ENCODE measurements at regions not wholly inside any gene's neighbourhood (a gene's known extent, or its start where the extent isn't known, plus 50 kb on each side); places are given as distances from the start of the nearest gene placed in this dataset.
A peak's percentile ranks its signal among the peaks of the same experiment; 100 is the strongest.

GRCh38 chr2:176753752-176754474 lies 458.7 kb upstream of the HNRNPA3 start:
- ATAC-seq: peak; percentile 81
- intact Hi-C loops (cut with micrococcal nuclease): no loop called here
- peak; percentile 35 for DNase-seq

DNA sequence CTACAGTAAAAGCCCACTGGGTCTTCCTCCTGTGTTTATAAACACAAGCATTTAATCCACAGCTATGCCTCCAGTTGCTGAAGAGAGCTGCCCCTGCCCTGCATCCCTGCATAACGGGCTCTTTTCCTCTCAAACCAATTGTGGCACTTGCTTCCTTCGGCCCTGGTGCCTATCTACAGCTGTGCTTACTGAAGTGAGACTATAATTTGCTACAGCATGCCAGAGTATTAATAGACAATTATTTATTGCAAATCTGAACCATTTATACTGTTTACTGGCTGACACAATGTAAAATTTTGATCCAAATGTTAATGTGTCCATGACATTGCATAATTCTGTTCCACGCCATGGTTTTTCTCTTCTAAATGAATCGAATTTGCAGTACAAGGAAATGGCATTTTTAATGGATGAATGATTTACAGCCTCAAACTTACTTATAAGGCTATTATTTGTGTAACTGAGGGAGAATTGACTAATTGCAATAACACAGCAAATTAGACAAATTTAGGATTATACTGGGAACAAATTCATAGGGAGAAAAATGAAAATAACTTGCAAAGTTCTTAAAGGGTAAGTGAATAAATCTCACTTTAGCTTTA lies 457.0 kb upstream of the HNRNPA3 start:
- DNase-seq (no peak), ATAC-seq (no peak)
- intact Hi-C loops (cut with micrococcal nuclease): no loop called here

DNA sequence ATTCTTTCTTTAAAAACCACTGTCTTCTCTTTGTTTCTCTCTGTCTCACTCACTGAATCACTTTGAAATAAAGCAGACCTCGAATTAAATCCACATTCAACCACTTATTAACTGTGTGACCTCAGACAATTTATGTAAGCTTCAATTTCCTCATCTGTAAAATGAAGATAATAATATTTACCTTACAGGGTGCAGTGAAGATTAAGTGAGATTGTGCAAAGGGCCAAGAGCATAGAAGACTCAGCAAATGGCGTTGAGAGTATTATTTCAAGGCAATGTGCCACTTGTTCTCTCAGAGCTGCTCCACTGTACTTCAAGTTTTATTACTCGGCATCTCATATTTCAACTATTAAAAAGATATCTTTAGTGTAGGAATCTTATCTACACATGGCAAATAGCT lies 454.2 kb upstream of the HNRNPA3 start:
- no peak for DNase-seq
- intact Hi-C loops (cut with micrococcal nuclease): no loop called here
- ATAC-seq: no peak

- ATAC-seq (no peak), DNase-seq (no peak)
- intact Hi-C loops (cut with micrococcal nuclease): no loop called here
Observed at GRCh38 chr2:176760439-176760838, 452.2 kb upstream of the HNRNPA3 start.

GRCh38 chr2:176763130-176763529 lies 449.5 kb upstream of the HNRNPA3 start:
- no peak for DNase-seq
- ATAC-seq: no peak
- intact Hi-C loops (cut with micrococcal nuclease): no loop called here

DNA sequence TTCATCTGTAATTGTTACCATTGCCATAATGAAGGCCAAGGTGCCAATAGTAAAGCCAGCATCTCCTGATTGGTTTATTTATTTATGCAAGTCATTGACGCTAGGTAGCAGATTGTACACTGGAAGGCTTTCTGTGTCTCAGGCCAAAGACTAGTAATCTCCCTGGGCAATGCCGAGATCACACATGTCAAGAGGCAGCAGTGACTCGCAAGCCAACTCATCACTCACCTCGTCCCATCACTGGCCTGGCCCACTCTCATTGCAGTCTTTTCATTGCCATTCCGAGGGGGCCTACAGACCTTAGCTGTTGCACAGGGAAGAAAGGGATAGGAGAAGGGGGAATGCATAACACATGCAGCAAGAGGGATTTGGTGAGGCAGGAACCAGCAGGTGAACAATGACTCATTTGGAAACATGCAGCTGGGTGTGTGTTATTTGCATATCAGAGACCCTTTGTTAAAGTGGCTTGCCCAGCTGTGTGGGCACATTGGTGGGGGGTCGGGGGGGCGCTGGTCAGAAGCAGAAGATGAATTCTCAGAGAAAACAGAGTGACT lies 448.7 kb upstream of the HNRNPA3 start:
- intact Hi-C loops (cut with micrococcal nuclease): no loop called here
- no peak for DNase-seq
- ATAC-seq: no peak

- DNase-seq (no peak), ATAC-seq (no peak)
- intact Hi-C loops (cut with micrococcal nuclease): no loop called here
Observed at GRCh38 chr2:176764921-176765320, 447.7 kb upstream of the HNRNPA3 start.

- intact Hi-C loops (cut with micrococcal nuclease): no loop called here
- DNase-seq: no peak
- ATAC-seq: no peak
Observed at GRCh38 chr2:176766005-176766404, 446.6 kb upstream of the HNRNPA3 start.

DNA sequence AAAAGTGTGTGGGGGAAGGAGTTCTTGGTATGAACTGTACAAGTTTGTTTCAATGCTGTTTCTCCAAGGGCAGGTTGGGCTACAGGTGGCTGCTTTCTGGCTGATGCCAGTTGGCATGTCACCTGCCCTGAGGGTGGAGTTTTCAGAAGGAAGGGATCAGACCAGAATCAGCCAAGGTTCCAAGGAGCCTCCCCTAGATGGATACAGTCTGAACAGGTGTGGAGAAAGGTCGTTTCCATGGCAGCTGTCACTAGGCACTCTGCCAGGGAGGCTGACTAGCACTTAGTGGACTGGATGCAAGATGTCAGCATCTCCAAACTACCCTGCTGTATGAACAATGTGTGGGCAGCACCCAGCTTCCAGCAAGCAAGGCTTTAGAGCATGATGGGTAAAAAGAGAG lies 444.4 kb upstream of the HNRNPA3 start:
- no peak for ATAC-seq

GRCh38 chr2:176769021-176769420 lies 443.6 kb upstream of the HNRNPA3 start:
- intact Hi-C loops (cut with micrococcal nuclease): no loop called here
- ATAC-seq (no peak), DNase-seq (no peak)

More for the DNA sequence above, 444.4 kb upstream of the HNRNPA3 start:
- DNase-seq: no peak
- intact Hi-C loops (cut with micrococcal nuclease): no loop called here

GRCh38 chr2:176769499-176770370 lies 442.9 kb upstream of the HNRNPA3 start:
- DNase-seq (no peak), ATAC-seq (no peak)
- intact Hi-C loops (cut with micrococcal nuclease): no loop called here

GRCh38 chr2:176772816-176773215 lies 439.8 kb upstream of the HNRNPA3 start:
- ATAC-seq: no peak
- intact Hi-C loops (cut with micrococcal nuclease): no loop called here
- no peak for DNase-seq

DNA sequence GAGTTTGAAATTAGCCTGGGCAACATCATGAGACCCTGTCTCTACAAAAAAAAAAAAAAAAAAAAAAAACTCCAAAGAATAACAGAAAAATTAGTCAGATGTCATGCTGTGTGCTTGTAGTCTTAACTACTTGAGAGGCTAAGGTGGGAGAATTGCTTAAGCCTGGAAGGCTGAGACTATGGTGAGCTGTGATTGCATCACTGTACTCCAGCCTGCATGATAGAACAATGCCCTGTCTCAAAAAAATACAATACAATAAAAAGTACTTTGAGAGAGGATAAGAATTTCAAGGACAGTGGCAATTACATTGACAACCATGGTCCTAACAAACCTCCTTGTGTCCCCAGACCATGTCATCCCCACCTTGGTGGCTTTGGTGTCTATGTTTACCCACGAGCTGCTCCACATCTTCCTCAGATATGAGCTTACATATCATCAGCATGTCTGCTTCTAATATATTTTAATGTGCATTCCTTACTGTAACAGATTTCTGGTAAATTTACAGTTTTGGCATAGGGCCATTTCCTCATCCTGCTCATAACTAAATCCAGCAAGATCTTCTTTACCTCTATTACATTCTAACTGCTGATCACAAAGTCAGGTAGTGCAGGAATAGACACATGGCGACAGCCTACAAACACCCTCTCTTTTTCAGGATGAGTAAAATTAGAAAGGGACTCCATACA lies 437.7 kb upstream of the HNRNPA3 start:
- intact Hi-C loops (cut with micrococcal nuclease): no loop called here
- DNase-seq: no peak
- no peak for ATAC-seq

DNA sequence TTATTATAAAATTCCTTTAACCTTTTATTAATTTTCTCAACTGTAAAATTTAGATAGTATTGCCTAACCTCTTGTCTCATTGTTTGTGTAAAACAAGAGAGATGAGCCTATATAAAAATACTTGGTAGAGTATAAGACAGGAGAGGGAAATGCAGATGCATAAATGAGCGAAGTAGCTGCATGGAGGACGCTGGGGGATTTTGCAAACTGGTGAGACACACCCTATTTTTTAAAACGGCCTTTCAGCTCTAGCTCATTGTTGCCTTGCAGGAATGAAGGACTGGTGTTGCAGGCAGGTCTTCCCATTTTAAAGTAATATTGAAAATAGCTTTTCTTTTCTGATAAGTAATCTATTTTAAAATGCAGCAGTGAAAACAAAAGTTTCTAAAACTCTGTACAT lies 435.3 kb upstream of the HNRNPA3 start:
- DNase-seq (no peak), ATAC-seq (no peak)
- intact Hi-C loops (cut with micrococcal nuclease): no loop called here

- no peak for ATAC-seq
- intact Hi-C loops (cut with micrococcal nuclease): no loop called here
- no peak for DNase-seq
Observed at GRCh38 chr2:176779917-176780316, 432.7 kb upstream of the HNRNPA3 start.

DNA sequence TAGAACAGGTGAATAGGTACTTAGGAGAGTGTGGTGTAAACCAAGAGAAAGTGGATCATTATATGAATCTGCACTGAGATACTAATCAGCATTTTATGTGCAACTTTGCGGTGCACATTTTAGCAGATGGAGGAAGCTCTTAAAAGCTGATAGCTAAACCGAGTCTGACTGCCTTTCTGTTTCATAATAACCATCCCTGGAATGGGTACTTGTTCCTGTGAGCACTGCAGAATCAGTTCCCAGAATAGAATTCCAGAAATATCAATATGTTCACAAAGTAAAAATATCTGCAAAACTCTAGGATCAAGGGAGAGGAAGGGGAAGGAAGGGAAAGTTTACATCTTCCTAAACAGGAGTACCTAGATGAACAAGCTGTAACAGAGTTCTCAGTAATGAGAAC lies 432.2 kb upstream of the HNRNPA3 start:
- DNase-seq: no peak

GRCh38 chr2:176781570-176782217 lies 430.9 kb upstream of the HNRNPA3 start:
- DNase-seq (no peak), ATAC-seq (no peak)
- intact Hi-C loops (cut with micrococcal nuclease): no loop called here

More for the DNA sequence above, 432.2 kb upstream of the HNRNPA3 start:
- ATAC-seq: no peak
- intact Hi-C loops (cut with micrococcal nuclease): no loop called here

- intact Hi-C loops (cut with micrococcal nuclease): no loop called here
- ATAC-seq (no peak), DNase-seq (no peak)
Observed at GRCh38 chr2:176784633-176785200, 427.9 kb upstream of the HNRNPA3 start.

GRCh38 chr2:176789751-176790150 lies 422.8 kb upstream of the HNRNPA3 start:
- DNase-seq (no peak), ATAC-seq (no peak)
- intact Hi-C loops (cut with micrococcal nuclease): no loop called here

Data from left ventricle myocardium superior (tissue), 1 donor.